Stomach (tissue), 8 donors: ENCODE measurements at regions not wholly inside any gene's neighbourhood (a gene's known extent, or its start where the extent isn't known, plus 50 kb on each side); places are given as distances from the start of the nearest gene placed in this dataset.

ENCODE experiments used
- DNase-seq, 2 donors: peaks; one replicate each; pipeline versions ENCODE4 v3.0.0 to v3.0.0-alpha.2; 2013 to 2019
- H3K27ac ChIP-seq, 5 donors: fragments of 200-600 bp in 4 of 5; sonication (generic) in 4 of 5; one replicate each; pipeline ENCODE4 v1.5.1; 2013 to 2019; ENCODE audit warnings: mild to moderate bottlenecking in 1 of 5, moderate library complexity in 1 of 5
- H3K27me3 ChIP-seq, 3 donors: fragments of 200-600 bp; sonication (generic); one replicate each; pipeline ENCODE4 v1.5.1; 2017 to 2019; ENCODE audit warnings: mixed run types in 1 of 3
- H3K36me3 ChIP-seq, 4 donors: fragments of 200-600 bp; sonication (generic); 1 replicate in 3 of 4; 2 replicates in 1 of 4; pipeline ENCODE4 v1.5.1; 2016 to 2019
- H3K4me1 ChIP-seq, 4 donors: fragments of 200-600 bp; sonication (generic); one replicate each; pipeline ENCODE4 v1.5.1; 2016 to 2019
- H3K4me3 ChIP-seq, 4 donors: fragments of 200-600 bp; sonication (generic) in 3 of 4; one replicate each; pipeline ENCODE4 v1.5.1; 2016 to 2019; ENCODE audit warnings: mild to moderate bottlenecking in 1 of 4
- H3K9me3 ChIP-seq, 4 donors: fragments of 200-600 bp; sonication (generic); one replicate each; pipeline ENCODE4 v1.5.1; 2016 to 2019
- EP300 ChIP-seq: sonication (generic); formaldehyde crosslinking; IDR thresholded peaks from one replicate; pipeline ENCODE4 v1.6.1; 2017; ENCODE audit warnings: antibody characterized with exemption
- POLR2A ChIP-seq, 4 donors: fragments of 450-650 bp; IDR thresholded peaks; one replicate each; pipeline ENCODE4 v1.6.1; 2016; ENCODE audit warnings: antibody characterized with exemption in 4 of 4, control low read depth in 2 of 4, mild to moderate bottlenecking in 1 of 4, moderate library complexity in 1 of 4
- POLR2AphosphoS5 ChIP-seq, 3 donors: sonication (generic); formaldehyde crosslinking; IDR thresholded peaks; one replicate each; pipeline ENCODE4 v1.6.1; 2016; ENCODE audit warnings: antibody characterized with exemption in 3 of 3
- WGBS, 5 donors: extraction: QIAGEN DNeasy Blood & Tissue Kit in 3 of 5; methylation state at CpG; one replicate each; pipeline versions ENCODE4 v1.1.5 to v1.1.7; 2013 to 2018; 5-methylcytosine and 5-hydroxymethylcytosine counted together
- intact Hi-C: fragments of 100-400 bp; cut with DNase I; formaldehyde crosslinking; loops from one replicate; pipeline ENCODE4 v1.15.1; 2023; ENCODE audit warnings: low total_unique reads
- TF ChIP-seq, protein P1 (sequence below), 7 experiments: fragments of 450-650 bp in 4 of 7; fragments of 200-600 bp in 3 of 7; sonication (generic) in 3 of 7; IDR thresholded peaks; one replicate each; pipeline ENCODE4 v1.5.1; 2016 to 2019; ENCODE audit warnings: antibody characterized with exemption in 7 of 7, control low read depth in 2 of 7, mild to moderate bottlenecking in 1 of 7
- donor health status: healthy with polysubstance abuse.
- donor health status: Bipolar disorder and iron deficiency.
- donor health status: healthy.

- Histone ChIP-seq H3K9me3 (peaks cover 0 to 6% (median 0%) of the 10 kb centered on the region in 4 donors), H3K27me3 (no peaks in the 10 kb centered on the region), H3K36me3 (no peaks in the 10 kb centered on the region), H3K27ac (no peak overlapping the region), H3K4me1 (no peaks in the 10 kb centered on the region), H3K4me3 (no peak overlapping the region)
- 74 to 92% (median 89%) methylated on average over 3 of the region's 3 CpGs for WGBS, 5 donors
- no peak for DNase-seq
- intact Hi-C loops: no loop called here
- no peak for TF ChIP-seq EP300
- TF ChIP-seq, protein P1, sequence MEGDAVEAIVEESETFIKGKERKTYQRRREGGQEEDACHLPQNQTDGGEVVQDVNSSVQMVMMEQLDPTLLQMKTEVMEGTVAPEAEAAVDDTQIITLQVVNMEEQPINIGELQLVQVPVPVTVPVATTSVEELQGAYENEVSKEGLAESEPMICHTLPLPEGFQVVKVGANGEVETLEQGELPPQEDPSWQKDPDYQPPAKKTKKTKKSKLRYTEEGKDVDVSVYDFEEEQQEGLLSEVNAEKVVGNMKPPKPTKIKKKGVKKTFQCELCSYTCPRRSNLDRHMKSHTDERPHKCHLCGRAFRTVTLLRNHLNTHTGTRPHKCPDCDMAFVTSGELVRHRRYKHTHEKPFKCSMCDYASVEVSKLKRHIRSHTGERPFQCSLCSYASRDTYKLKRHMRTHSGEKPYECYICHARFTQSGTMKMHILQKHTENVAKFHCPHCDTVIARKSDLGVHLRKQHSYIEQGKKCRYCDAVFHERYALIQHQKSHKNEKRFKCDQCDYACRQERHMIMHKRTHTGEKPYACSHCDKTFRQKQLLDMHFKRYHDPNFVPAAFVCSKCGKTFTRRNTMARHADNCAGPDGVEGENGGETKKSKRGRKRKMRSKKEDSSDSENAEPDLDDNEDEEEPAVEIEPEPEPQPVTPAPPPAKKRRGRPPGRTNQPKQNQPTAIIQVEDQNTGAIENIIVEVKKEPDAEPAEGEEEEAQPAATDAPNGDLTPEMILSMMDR (IDR thresholded peaks at IDR 0.05): no peak
- TF ChIP-seq POLR2A (IDR thresholded peaks at IDR 0.05): no peak
- no peak for TF ChIP-seq POLR2AphosphoS5 (IDR thresholded peaks at IDR 0.05)
These were observed 86.9 kb upstream of the BCL6 start for GRCh38 chr3:187832202-187832601.

DNA sequence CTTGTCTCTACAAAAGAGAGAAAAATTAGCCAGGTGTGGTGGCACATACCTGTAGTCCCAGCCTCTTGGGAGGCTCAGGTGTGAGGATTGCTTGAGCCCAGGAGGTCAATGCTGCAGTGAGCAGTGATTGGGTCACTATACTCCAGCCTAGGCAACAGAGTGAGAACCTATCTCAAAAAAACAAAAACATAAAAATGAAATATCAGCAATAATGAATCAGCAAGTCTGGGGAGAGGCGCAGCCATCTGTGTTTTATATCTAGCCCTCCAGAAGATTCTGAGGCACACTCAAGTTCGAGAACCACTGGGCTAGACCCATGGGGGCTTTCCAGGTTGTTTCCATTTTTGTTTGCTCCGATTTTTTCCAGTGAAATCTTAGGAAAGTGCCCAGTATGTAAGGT lies 88.1 kb upstream of the BCL6 start:
- intact Hi-C loops: no loop called here
- TF ChIP-seq EP300 (no peak), POLR2A (IDR thresholded peaks at IDR 0.05) (no peak), POLR2AphosphoS5 (IDR thresholded peaks at IDR 0.05) (no peak)
- TF ChIP-seq, protein P1 (IDR thresholded peaks at IDR 0.05): no peak
- DNase-seq: no peak
- no peak overlapping the region for H3K4me3 ChIP-seq
- no peaks in the 10 kb centered on the region for H3K36me3 ChIP-seq
- H3K4me1 ChIP-seq: no peaks in the 10 kb centered on the region
- H3K27ac ChIP-seq: no peak overlapping the region
- 91 to 96% (median 94%) methylated on average over 3 of the region's 3 CpGs for WGBS, 5 donors
- H3K9me3 ChIP-seq: peaks cover 0 to 6% (median 0%) of the 10 kb centered on the region in 4 donors
- H3K27me3 ChIP-seq: no peaks in the 10 kb centered on the region

- TF ChIP-seq EP300 (no peak), POLR2A (IDR thresholded peaks at IDR 0.05) (no peak), POLR2AphosphoS5 (IDR thresholded peaks at IDR 0.05) (no peak)
- TF ChIP-seq, protein P1 (IDR thresholded peaks at IDR 0.05): no peak
- intact Hi-C loops: no loop called here
- Histone ChIP-seq H3K4me1 (no peaks in the 10 kb centered on the region), H3K27ac (no peak overlapping the region), H3K36me3 (no peaks in the 10 kb centered on the region), H3K9me3 (peaks cover 0 to 6% (median 0%) of the 10 kb centered on the region in 4 donors), H3K4me3 (no peak overlapping the region), H3K27me3 (no peaks in the 10 kb centered on the region)
- WGBS, 5 donors: 84 to 94% (median 92%) methylated on average over 9 of the region's 9 CpGs
- DNase-seq: no peak
These were observed 88.7 kb upstream of the BCL6 start for GRCh38 chr3:187833799-187834578.

DNA sequence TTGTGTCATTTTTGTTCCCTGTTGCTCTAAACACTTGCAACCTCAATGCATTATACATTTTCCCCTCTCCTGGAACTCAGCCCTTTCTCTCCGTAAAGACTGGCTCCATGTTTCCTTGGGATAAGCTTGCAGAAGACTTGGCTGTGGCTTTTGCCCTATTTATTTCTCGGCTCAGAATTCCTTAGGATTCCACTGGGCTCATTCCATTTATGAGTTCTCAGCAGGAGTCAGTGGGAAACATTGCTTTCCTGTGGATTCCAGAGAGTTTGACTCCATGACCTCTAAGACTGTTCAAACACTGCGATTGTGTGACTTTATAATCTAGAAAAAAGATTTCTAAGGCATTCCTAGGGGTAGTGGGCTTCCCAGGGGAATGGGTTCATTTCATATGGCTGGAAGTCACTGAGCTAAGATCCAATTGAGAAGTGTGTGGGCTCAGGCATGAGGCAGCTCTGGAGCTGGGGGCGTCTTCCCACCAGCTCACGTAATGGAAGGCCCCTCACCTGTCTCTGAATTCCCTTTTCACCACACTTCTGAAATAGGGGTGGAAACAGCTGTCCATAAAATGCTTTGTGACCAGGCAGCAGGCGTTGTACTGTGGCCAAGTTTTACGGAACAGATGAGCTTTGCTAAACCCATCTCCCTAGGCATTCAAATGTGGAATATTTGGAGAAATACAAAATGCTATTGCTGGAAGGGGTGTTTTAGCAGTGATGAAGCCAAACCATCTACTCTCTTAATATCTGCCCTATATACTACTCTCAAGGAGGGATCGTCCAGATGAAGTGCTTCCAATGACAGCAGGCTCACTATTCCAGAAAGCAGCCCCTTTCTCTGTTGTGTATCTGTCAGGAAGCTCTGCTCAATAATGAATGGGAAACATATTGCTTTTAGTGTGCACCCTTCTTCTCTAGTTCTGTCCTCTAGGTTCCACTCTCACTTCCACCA lies 91.8 kb upstream of the BCL6 start:
- H3K36me3 ChIP-seq: no peaks in the 10 kb centered on the region
- peaks cover 0 to 6% (median 0%) of the 10 kb centered on the region in 4 donors for H3K9me3 ChIP-seq
- no peak overlapping the region for H3K27ac ChIP-seq
- H3K4me1 ChIP-seq: no peaks in the 10 kb centered on the region
- H3K27me3 ChIP-seq: no peaks in the 10 kb centered on the region
- no peak for TF ChIP-seq POLR2AphosphoS5 (IDR thresholded peaks at IDR 0.05)
- intact Hi-C loops: no loop called here
- no peak overlapping the region for H3K4me3 ChIP-seq
- DNase-seq: no peak
- WGBS, 5 donors: 77 to 87% (median 79%) methylated on average over 8 of the region's 8 CpGs
